HCT116 (cell line): ENCODE measurements at regions not wholly inside any gene's neighbourhood (a gene's known extent, or its start where the extent isn't known, plus 50 kb on each side); places are given as distances from the start of the nearest gene placed in this dataset.

Source experiments
- ATAC-seq: fragments of 200-7000 bp; cut with Tn5 transposase; 2 replicates; pipeline ENCODE4 v1.9.1; 2020; ENCODE audit warnings: mild to moderate bottlenecking, moderate library complexity
- BruUV-seq: library from RNA; stranded (reverse); fragments of 400-500 nt; replicated peaks from 2 replicates; lab custom pipeline; 2021; lab: Mats Ljungman, UMichigan
- CTCF ChIA-PET: fragments of 300-600 bp; sonication (Branson Sonifier 250); formaldehyde crosslinking; loops from one replicate; lab custom pipeline; 2021; ENCODE audit warnings: antibody characterized with exemption; lab: Charles Lee
- POLR2A ChIA-PET: fragments of 300-600, 350-600 bp; sonication (Branson Sonifier 250); formaldehyde crosslinking; loops from one replicate; lab custom pipeline; 2021; ENCODE audit warnings: antibody characterized with exemption; lab: Charles Lee
- RAD21 ChIA-PET, 2 experiments: fragments of 300-600 bp; sonication (Branson Sonifier 250); formaldehyde crosslinking; loops; one replicate each; lab custom pipeline; 2023; ENCODE audit warnings: low total read pairs in 2 of 2; ENCODE audit not compliant: uncharacterized antibody in 2 of 2, unreplicated experiment in 2 of 2, low non-redundant PET in 1 of 2; lab: Charles Lee
- DNase-seq: peaks from one replicate; pipeline ENCODE4 v3.0.0-alpha.2; 2010; ENCODE audit warnings: low read depth, low spot score
- H2AFZ ChIP-seq: fragments of 200-600 bp; shearing (Covaris generic), sonication (generic); 2 replicates; pipeline ENCODE4 v1.6.1; 2017; ENCODE audit warnings: low read depth, mixed run types, mixed read lengths, antibody characterized with exemption, low read length; ENCODE audit not compliant: poor library complexity, severe bottlenecking
- H3K27ac ChIP-seq: 2 replicates; pipeline ENCODE4 v1.5.1; 2012; ENCODE audit warnings: low read depth, low read length
- H3K27me3 ChIP-seq: fragments of 200-600 bp; sonication (generic); 2 replicates; pipeline ENCODE4 v1.6.1; 2016; ENCODE audit warnings: mixed run types, low read length, mixed read lengths; ENCODE audit not compliant: insufficient read depth
- H3K36me3 ChIP-seq, 2 experiments: fragments of 200-500 bp in 1 of 2; fragments of 200-600 bp in 1 of 2; sonication (Bioruptor generic) in 1 of 2; sonication (generic) in 1 of 2; 2 replicates each; pipeline versions ENCODE4 v1.5.1 to v1.6.1; 2014 to 2016; ENCODE audit warnings: low read length in 2 of 2, inconsistent platforms in 1 of 2, mixed read lengths in 1 of 2, mixed run types in 1 of 2; ENCODE audit not compliant: insufficient read depth in 2 of 2, control insufficient read depth in 1 of 2
- H3K4me1 ChIP-seq, 2 experiments: fragments of 200-600 bp in 1 of 2; sonication (generic) in 1 of 2; 2 replicates each; pipeline versions ENCODE4 v1.5.1 to v1.6.1; 2012 to 2017; ENCODE audit warnings: low read length in 2 of 2, inconsistent platforms in 1 of 2, mild to moderate bottlenecking in 1 of 2, mixed read lengths in 1 of 2, mixed run types in 1 of 2, moderate library complexity in 1 of 2; ENCODE audit not compliant: insufficient read depth in 2 of 2, control insufficient read depth in 1 of 2
- H3K4me2 ChIP-seq: fragments of 200-600 bp; sonication (generic); 2 replicates; pipeline ENCODE4 v1.6.1; 2017; ENCODE audit warnings: mixed run types, low read length, mixed read lengths
- H3K4me3 ChIP-seq, 2 experiments: fragments of 200-600 bp in 1 of 2; sonication (generic) in 1 of 2; replicated peaks in 1 of 2; 2 replicates each; pipeline ENCODE4 v1.5.1; 2011 to 2016; ENCODE audit warnings: low read length in 2 of 2, control low read depth in 1 of 2, low read depth in 1 of 2, mild to moderate bottlenecking in 1 of 2, mixed read lengths in 1 of 2, mixed run types in 1 of 2
- H3K79me2 ChIP-seq: fragments of 200-600 bp; sonication (generic); 2 replicates; pipeline ENCODE4 v1.6.1; 2017; ENCODE audit warnings: mild to moderate bottlenecking, mixed run types, low read length, moderate library complexity, mixed read lengths; ENCODE audit not compliant: insufficient read depth
- H3K9ac ChIP-seq: fragments of 200-600 bp; sonication (generic); 2 replicates; pipeline ENCODE4 v1.6.1; 2016; ENCODE audit warnings: low read length, mixed read lengths
- H3K9me2 ChIP-seq: fragments of 200-600 bp; sonication (generic), shearing (Covaris generic); 2 replicates; pipeline ENCODE4 v1.6.1; 2017; ENCODE audit warnings: mixed run types, mild to moderate bottlenecking, moderate library complexity; ENCODE audit not compliant: insufficient read depth
- H3K9me3 ChIP-seq, 2 experiments: fragments of 200-500 bp in 1 of 2; fragments of 200-600 bp in 1 of 2; sonication (Bioruptor generic) in 1 of 2; sonication (generic) in 1 of 2; 2 replicates each; pipeline ENCODE4 v1.6.1; 2014 to 2017; ENCODE audit warnings: low read length in 2 of 2, mixed read lengths in 2 of 2, inconsistent platforms in 1 of 2, low read depth in 1 of 2, mild to moderate bottlenecking in 1 of 2, mixed run types in 1 of 2, moderate library complexity in 1 of 2; ENCODE audit not compliant: control insufficient read depth in 1 of 2, insufficient read depth in 1 of 2
- H4K20me1 ChIP-seq: fragments of 200-600 bp; sonication (generic), shearing (Covaris generic); 2 replicates; pipeline ENCODE4 v1.6.1; 2017; ENCODE audit warnings: mixed run types, mild to moderate bottlenecking, moderate library complexity; ENCODE audit not compliant: insufficient read depth
- EGR1 ChIP-seq: IDR thresholded peaks from 2 replicates; pipeline ENCODE4 v1.6.1; 2012; ENCODE audit warnings: low read depth
- FOSL1 ChIP-seq: IDR thresholded peaks from 2 replicates; pipeline ENCODE4 v1.6.1; 2012; ENCODE audit warnings: low read depth
- RAD21 ChIP-seq: IDR thresholded peaks from 2 replicates; pipeline ENCODE4 v1.6.1; 2012; ENCODE audit warnings: low read depth, mild to moderate bottlenecking
- intact Hi-C: fragments of 100-400 bp; cut with micrococcal nuclease; formaldehyde crosslinking; loops from 2 replicates; pipeline ENCODE4 v1.10.0; 2022
- TF ChIP-seq, protein P1 (sequence below): IDR thresholded peaks from 2 replicates; pipeline ENCODE4 v1.6.1; 2012

DNA sequence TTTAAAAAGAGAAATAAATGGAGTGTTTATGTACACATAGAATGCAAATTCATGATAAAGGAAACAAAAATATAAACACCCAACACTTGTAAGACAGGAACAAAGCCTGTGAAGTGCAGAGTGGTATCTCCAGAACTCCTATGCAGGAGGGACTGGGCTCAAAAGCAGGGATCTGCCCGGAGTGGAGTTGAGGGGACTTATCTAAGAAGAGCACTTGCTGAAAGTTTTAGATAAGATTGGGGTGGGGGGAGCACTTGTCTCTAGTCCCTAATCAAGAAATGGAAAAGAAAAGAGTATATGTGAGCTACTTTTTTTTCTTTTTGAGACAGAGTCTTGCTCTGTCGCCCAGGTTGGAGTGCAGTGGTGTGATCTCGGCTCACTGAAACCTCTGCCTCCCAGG lies 840.4 kb downstream of the MAT2B start:
- intact Hi-C loops: no loop called here
- Histone ChIP-seq H2AFZ (no peak overlapping the region), H4K20me1 (no peaks in the 10 kb centered on the region), H3K27me3 (no peaks in the 10 kb centered on the region), H3K9me3 (peaks cover 11 to 17% of the 10 kb centered on the region in 2 experiments; a peak in 2 of 4 replicates), H3K9me2 (no peaks in the 10 kb centered on the region), H3K36me3 (no peaks in the 10 kb centered on the region), H3K4me3 (no peak overlapping the region), H3K4me2 (no peak overlapping the region), H3K4me1 (no peaks in the 10 kb centered on the region)
- no peak for ATAC-seq
- ChIA-PET RAD21 (no interaction called here), POLR2A (no interaction called here)
- TF ChIP-seq RAD21 (no peak), EGR1 (no peak)
- TF ChIP-seq, all 23 proteins: peak for 0
- BruUV-seq: no TSS peak
- no peaks in the 10 kb centered on the region for H3K79me2 ChIP-seq
- CTCF ChIA-PET: no interaction called here
- no peak for DNase-seq
- no peak overlapping the region for H3K27ac ChIP-seq
- H3K9ac ChIP-seq: no peak overlapping the region

DNA sequence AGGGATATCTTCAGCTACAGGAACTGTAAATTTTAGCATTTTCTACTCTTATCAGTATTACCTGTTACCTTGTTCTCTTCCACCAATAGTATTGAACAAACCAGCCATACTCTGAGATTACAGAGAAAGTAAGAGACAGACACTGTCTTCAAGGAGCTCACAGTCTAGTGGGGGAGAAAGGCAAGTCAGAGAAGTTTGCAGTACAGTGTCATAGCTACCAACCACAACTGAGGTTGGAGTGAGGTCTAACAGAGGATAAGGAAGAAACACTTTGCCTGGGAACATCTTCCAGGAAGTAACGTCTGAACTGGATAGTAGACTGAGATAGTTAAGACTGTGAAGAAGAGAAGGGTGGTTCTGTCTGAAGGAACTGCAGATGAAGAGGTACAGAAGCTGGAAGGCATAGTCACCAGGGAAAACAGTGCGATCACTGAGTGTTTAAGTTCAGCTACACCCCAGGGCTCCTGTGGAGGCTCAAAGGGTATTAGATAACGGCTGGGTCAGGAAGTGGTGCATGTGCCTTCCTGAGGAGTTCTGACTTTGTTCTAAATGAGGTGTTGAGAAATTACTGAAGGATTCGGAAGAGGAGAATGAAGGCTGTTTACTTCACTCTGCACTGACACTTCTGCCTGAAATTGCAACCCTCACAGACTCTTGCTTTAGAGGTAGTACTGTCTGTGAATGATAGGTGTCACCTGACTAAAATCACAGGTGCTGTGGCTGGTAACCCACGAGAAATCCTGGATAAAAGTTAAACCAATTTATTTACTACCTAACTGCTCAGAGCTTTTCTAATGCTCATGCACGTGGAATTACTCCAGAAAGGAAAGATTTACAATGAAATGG lies 841.6 kb downstream of the MAT2B start:
- ChIA-PET POLR2A (no interaction called here), RAD21 (no interaction called here), CTCF (no interaction called here)
- no TSS peak for BruUV-seq
- Histone ChIP-seq H3K9ac (no peak overlapping the region), H3K27ac (no peak overlapping the region), H4K20me1 (no peaks in the 10 kb centered on the region), H3K27me3 (no peaks in the 10 kb centered on the region), H3K4me2 (no peak overlapping the region), H2AFZ (no peak overlapping the region), H3K36me3 (no peaks in the 10 kb centered on the region), H3K9me2 (no peaks in the 10 kb centered on the region), H3K9me3 (peaks cover 11 to 17% of the 10 kb centered on the region in 2 experiments; a peak in 2 of 4 replicates), H3K4me3 (no peak overlapping the region), H3K4me1 (no peaks in the 10 kb centered on the region), H3K79me2 (no peaks in the 10 kb centered on the region)
- no peak for DNase-seq
- intact Hi-C loops: no loop called here
- TF ChIP-seq, protein P1, sequence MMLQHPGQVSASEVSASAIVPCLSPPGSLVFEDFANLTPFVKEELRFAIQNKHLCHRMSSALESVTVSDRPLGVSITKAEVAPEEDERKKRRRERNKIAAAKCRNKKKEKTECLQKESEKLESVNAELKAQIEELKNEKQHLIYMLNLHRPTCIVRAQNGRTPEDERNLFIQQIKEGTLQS: no peak
- TF ChIP-seq FOSL1: no peak
- ATAC-seq: no peak
